HG03064 (cell line): ENCODE measurements at regions not wholly inside any gene's neighbourhood (a gene's known extent, or its start where the extent isn't known, plus 50 kb on each side); places are given as distances from the start of the nearest gene placed in this dataset.

Experiments used
- ATAC-seq: cut with Tn5 transposase; IDR thresholded peaks from one replicate; pipeline ENCODE4 v1.9.1; 2021; ENCODE audit warnings: low read depth; ENCODE audit not compliant: unreplicated experiment

DNA sequence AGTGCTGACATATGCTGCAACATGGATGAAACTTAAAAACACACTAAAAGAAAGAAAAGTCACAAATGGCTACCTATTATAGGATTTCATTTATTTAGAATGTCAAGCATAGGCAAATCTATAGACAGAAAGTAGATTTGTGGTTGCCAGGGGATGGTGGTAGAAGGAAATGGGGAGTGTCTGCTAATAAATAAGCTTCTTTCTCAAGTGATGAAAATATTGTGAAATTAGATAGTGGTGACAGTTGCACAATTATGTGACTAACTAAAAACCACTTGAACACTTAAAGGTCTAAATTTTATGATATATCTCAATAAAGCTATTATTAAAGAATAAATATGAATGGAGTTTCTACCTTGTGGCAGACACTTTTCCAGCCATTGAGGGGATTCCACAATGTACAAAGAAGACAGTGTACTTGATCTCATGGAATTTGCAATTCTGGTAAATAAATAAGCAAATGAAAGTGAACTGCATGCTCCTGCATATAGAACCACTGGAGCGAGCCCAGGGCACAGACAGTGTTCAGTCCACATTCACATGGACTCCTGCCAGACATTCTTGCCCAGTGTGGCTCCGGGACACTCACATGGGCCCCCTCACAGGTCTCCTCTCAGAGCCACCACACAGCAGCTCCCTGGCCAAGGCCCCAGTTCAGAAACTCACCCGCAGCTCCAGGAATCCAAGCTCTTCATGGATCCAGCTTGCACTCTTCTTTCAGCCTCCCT lies 107.1 kb upstream of the ARID2 start:
- ATAC-seq: no peak

DNA sequence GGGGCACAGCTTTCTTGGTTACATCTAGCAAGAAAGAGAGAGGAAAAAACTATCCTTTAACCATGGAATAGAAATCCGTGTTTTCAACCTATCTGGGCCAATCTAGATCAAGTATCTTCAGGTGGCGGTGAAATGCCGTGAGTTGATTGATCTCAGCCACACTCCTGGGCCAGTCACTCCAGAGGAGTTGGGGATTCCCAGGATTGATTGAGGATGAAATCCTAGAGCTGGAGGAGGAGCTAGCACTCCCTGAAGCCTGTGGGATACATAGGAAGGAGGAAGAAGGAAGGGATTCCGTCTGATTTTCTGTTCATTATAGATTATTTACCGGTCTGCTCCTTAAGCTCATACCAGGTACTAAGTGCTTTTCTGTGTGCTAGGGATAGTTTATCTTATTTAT lies 106.3 kb upstream of the ARID2 start:
- no peak for ATAC-seq

DNA sequence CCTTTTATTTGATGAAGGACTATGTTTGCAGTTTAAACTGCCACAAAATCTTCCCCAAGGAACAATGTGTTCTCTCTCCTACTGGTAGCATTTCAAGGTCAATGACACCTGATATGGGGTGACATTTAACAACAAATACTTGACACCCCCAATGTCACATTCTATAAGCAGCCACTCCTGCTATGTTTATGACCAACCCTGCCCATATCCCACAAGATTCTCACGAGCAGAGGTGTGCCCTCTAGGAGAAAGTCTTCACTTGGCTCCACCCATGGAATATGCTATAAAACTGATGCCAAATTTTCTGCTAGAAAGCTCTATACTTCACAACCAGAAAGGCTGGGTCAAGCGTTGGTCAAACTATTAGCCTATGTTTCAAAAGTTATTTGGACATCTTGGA lies 105.6 kb upstream of the ARID2 start:
- ATAC-seq: no peak

DNA sequence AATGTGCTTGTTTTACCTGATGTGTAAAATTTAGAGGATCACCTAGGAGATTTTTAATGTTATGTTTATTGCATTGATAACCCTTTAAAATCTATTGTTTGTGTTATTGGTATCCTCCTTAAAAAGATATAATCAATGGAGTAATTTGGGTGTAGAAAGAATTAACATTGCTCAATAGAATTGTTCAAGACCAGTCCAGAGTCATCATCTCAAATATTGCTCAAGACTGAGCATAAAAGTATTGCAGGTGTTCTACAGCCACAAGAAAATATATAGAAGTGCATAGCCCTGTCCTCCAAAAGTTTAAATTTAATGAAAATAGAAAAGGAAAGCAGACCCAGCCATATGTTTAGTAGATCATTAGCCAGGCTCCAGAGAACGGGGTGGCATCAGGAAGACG lies 102.5 kb upstream of the ARID2 start:
- no peak for ATAC-seq

DNA sequence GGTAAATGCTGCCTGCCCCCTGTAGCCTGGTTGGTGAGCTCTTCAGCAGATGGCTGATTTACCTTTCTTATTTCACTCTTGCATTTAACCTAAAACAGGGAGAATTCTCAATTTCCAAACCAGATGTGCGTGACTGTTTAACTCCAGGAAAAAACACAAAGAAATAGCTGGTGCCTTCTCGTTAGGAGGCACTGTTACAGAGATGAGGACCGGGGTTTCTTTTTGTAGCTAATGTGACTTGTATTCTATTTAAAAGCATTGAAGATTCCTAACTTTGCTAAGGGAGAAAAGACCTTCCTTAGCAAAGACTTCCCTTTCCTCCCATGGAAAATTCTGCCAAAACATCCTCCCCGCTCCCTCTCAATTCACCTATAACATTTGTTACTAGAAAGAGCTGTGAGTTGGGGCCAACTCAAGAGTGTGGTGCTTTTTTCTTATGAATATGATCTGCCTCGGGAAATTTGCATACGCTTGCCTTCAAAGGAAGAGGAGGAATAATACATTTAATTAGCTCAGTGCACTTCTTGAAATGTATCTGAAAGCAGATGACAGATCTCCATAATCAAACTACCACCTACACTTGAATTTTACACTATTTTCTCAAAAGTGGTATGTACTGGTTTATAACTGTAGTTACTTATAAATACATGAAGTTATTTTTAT lies 102.0 kb upstream of the ARID2 start:
- no peak for ATAC-seq

DNA sequence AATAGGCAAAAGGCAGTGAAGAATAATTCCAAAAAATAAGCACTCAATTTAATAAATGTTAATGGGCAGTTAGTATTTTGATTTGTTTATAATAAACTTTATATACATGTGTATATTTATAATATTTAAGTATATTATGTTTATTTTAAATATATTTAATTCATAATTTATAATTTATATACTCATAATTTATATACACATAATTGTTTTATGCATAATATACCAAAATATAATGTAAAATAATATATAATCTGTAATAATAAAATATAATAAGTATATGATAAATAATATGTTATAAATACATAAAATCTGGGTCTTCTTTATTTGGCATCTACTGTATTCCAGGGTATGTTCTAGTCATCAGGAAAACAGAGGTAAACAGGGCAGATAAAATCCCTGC lies 100.2 kb upstream of the ARID2 start:
- no peak for ATAC-seq

DNA sequence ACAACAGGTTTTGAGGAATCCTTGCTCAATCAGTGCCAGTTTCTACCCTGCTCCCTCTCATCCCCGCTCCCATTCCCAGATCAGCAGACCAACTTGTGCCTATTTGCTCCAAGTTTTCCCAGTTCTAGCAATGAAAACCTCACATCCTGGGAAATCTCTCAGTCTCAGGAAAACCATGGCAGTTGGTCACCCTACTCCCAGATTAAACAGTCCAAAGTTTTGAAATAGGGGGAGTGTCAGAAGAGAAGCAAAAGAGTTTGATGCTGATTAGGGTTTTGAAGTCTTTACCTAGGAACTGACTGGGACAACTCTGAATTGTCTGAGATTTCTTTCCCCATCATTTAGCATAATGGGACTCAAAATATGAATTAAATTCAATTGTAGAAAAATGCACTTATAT lies 95.8 kb upstream of the ARID2 start:
- ATAC-seq: no peak

DNA sequence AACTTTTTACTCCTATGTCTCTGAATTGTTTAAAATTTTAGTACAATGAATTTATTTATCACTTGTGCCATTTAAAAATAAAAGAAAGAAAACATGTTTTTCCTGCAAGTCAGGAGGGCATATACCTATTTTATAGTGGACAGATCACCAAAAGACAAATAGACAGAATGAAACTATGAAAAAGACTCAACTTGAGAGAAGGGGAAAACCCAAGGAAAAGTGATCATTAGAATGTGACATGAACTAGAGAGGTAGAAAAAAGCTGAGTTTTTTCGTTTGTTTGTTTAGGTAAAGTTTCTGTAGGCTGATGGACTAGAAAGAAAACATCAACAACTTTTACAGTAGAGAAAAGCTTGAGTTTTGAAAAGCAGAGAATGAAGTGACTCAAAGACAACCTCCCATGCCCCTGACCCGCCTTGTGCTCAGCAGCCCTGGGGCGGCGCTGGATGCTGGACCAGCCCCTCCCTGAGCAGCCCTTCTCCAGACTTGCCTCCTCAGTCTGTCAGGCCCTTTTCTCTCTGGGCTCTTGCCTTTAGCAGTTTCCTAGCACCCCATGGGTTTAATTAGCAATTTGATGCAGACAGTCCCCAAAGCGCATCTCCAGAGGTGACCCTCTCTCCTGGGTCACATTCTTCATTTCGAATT lies 95.1 kb upstream of the ARID2 start:
- no peak for ATAC-seq

DNA sequence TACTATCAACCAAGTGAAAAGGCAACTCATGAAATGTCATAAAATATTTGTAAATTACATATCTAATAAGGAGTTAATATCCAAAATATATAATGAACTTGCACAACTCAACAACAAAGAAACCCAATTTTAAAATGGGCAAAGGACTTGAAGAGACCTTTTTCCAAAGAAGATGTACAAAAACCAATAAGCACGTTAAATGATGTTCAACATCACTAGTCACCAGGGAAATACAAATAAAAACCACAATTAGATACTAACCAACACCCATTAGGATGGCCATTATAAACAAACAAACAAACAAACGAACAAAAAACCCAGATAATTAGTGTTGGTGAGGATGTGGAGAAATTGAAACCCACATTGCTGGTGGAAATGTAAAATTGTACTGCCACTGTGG lies 92.3 kb upstream of the ARID2 start:
- no peak for ATAC-seq

DNA sequence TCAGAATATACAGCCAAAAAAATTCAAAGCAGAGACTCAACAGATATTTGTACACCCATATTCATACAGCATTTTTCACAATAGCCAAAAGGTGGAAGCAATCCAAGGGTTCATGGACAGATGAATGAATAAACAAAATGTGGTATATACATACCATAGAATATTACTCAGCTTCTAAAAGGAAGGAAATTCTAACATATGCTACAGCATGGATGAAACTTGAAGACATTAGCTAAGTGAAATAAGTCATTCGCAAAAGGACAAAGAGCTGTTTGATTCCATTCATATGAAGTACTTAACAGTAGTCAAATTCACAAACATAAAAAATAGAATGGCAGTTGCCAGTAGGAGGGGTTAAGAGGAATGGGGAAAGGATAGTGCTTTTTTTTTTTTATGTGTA lies 91.8 kb upstream of the ARID2 start:
- no peak for ATAC-seq

DNA sequence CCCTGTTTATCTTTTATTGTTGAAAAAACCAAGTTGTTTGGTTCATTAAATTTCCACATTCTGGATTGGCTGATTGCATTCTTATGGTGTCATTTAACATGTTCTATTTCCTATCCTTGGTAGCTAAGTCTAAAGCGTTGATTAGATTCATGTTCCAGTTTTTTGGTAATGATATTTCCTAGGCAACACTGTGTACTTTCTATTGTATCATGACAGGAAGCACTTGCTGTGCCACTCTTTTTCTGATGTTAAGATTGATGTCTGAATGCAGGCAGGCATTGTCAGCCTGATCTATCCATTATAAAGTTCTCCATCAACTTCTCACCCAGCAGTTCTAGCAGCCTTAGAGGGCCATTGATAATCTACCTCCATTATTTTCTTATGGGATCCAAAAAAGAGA lies 91.1 kb upstream of the ARID2 start:
- ATAC-seq: no peak

DNA sequence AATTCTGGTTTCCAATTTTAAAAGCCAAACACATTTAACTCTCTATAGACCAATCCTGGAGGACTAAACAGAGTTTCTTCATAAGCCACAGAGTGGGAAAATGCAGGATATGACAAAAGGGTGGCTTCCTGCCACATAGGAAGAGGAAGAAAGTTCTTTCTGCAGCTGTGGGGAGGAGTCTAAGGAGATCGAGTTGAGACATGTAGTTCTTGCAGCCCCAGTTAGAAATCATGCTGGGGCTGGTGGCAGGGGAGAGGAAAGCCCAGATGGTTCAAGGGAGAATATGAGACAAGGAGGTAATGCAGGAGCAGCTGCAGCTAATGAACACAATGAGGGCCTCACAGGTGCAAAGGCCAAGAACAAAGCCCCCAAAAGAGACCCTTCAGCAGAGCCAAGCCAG lies 85.0 kb upstream of the ARID2 start:
- no peak for ATAC-seq

DNA sequence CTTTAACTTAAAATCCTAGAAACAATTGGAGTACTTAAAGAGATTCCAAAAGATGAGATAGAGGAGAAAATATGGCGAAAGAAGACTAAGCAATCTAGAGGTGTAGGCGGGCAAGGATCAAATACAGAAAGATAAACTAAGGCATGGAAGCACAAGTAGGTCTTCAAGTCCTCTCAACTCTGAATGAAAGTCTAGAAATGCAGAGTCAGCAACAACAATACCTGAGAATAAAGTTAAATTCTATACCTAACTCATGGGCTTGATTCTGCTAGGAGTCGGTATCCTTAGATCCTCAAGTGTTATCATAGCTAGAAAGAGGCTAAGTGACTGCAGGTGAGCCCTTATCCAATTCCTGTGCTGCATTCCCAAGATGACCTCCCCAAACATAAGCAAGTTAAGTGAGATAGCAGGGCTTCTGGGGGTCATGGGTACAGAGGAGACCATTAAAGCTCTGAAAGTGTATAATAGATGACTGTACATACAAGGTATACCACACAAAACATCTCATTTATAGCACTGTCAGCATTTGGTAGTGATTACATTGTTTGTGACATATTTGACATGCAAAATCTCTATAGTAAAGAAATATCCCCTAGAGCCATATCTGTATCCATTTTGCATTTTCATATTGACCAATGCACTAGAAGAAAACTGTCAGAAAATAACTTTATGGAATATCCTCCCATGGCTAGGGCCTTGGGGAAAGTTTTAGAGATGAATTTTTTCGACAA lies 82.5 kb upstream of the ARID2 start:
- no peak for ATAC-seq

DNA sequence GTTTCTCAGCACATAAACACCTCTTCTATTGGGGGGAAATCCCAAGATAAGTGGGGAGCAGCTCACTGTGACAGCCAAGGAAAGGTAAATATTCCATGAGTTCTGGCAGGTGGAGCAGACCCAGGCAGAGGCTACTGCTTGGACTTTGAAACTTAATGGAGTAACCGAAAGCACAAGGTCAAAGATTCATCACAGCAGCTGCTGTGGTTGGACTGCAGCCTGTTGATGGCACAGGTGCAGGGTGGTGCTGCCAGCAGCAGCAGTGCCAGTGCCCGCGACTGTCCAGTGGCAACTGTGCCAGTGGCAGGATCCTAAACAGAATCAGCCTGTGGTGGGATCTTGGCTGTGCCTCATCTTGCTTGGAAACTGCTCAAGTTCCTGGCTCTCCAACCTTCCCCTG lies 81.4 kb upstream of the ARID2 start:
- ATAC-seq: no peak

DNA sequence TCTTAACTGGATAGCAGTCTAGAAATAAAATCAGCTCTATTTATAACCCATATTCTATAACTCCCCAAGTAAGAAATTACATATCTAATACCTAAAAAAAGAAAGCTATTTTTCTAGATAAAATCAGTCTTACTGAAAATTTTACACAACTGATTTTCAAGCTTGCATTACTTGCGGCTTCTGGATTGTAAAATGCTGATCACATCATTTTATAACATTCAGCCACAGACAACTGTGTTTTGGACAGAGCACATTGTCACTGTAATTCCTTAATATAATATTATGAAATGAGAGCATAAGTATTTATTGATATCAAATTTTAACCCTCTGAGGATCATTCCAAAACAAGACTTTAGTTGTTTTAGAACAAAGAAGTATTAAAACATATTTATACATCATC lies 78.5 kb upstream of the ARID2 start:
- ATAC-seq: no peak

DNA sequence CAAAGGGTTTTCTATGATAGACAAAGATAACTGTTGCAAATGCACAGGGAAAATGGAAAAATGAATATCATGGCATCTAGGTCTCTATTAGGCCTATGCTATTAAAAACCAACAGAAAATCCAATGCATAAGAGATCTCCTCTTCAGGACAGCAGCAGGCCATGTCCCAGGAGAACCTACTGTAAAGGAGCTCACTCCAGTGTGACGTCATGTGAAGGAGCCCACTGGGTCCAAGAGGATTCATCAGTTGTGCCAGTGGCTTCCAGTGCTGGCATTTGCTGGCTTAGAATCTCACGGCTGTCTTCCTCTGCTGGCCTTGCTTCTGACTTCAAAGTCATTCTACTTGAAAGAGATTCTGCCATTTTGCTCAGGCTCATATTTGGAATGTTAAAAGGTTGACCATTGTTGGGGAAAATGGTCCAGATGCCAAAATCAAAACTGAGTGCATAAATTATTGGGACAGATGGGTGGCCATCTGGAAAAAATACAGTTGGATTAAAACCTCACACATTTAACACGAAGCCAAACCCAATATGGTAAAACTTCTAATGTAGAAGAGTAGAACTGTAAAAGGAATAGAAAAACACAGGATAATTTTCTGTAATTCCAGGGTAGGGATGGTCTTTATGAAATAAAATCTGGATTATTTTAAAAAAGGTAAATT lies 75.4 kb upstream of the ARID2 start:
- ATAC-seq: no peak

DNA sequence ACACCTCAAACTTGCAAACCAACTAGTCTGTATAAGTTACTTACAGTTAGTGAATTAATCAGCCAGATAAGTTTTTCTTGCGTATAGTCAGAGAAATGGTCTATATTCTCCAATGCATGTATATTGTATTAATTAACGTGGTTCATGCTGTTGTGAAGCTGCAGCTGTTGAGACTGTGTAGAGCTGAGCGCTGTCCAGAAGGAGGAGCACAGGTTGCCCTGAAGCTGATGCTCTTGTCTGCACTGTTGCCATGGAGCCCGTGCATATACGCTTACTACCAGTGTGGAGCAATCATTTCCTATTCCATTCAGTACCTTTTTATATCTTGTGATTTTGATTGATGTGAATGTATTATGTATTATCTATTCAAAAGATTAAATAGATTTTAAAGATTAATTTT lies 74.3 kb upstream of the ARID2 start:
- ATAC-seq: no peak

DNA sequence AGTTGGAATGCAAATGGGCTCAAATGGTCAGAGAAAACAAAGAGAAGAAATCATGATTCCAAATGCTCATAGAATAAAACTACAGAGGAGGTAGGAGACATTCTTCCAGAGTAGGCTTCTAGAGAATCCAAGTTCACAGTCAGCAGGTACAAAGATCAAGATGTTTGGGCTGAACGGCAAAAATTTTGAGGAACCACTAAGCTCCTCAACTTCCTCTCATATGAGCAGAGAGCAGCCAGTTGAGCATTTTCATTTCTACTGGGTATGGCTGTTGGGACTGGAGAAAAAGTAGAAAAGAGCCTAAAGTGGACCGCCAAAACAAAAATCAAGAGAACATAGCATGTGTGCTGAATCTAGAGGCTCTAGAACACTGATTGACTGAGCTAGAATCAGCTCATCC lies 73.8 kb upstream of the ARID2 start:
- no peak for ATAC-seq

DNA sequence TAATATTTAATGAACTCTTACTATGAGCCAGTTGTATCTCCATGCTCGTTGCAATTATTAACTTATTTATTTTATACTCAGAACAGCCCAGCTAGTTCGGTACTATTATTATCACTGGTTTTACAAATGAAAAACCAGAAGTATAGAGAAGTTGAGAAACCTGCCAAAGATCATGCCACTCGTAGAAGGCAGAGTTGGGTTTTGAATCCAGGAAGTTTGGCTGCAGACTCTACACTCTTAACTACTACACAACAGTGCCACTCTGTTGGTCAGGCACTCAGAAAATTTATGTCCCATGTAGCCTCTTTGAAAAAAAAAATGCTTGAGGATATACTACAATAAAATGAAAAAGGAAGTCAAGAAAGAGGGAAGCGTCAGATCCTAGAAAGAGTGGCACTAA lies 71.5 kb upstream of the ARID2 start:
- ATAC-seq: no peak

DNA sequence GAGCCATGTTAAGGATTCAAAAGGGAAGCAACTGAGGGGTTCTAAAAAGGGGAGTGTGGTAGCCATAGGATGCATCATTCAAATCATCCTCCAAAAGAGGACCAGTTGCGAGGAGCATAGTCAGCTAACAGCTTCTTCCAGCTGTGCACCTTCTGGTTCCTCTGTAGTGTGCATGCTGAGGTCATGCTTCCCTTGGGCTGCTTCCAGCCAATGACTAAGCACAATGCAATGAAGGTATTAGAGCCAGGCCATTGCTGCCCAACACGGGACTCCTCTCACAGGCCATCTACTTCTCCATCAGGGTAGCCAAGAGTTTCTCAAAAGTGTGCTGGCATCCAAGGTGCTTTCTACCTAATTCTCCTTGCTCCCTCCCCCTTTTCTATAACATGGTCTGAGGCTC lies 69.2 kb upstream of the ARID2 start:
- no peak for ATAC-seq

DNA sequence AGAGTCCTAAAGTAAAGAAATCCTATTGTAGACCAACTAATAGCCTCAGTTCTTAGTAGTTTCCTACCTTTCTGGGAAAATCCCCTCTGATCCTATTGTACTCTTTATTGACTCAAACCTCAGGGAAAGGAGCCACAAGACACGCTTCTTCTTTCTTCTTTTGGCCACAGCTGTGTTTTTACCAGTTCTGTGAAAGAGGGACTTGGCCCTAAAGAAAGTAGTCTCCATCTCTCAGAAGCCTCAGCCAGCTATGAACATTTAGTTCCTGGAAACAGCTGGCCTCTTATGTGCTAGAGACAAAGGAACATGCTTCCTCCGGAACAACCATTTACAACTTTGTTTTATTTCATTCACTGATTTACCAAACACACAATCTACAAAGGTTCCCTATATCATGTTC lies 66.1 kb upstream of the ARID2 start:
- no peak for ATAC-seq
